IMR-90 (cell line): ENCODE measurements at regions not wholly inside any gene's neighbourhood (a gene's known extent, or its start where the extent isn't known, plus 50 kb on each side); places are given as distances from the start of the nearest gene placed in this dataset. TPM values are rescaled to one million over a fixed set of nuclear protein-coding genes. Genes with fewer than 3 reads are reported as not detected.

ENCODE experiments used
- microRNA-seq, 2 experiments: library from miRNA; stranded (forward) in 1 of 2; unstranded in 1 of 2; fragments of 10-50 nt in 1 of 2; fragments of <30 nt in 1 of 2; gene quantifications in 1 of 2; microRNA quantifications in 1 of 2; one replicate each; pipeline versions ENCODE3 to v1.1.0; 2013 to 2020; ENCODE audit not compliant: insufficient read depth in 1 of 2, insufficient read length in 1 of 2, unreplicated experiment in 1 of 2
- small RNA-seq, 5 experiments: library from RNA; depleted of rRNA; stranded (forward); fragments of <200 nt; gene quantifications; one replicate each; pipeline ENCODE3, GENCODE V24; 2012

Small RNAs in the stretch of these regions (microRNA-seq; reads per million reads assigned to microRNA genes)
- gene EIF4A1P13 (ENCODE audit: insufficient read depth, insufficient read length), result not detected
- not detected for gene RF00272 (ENCODE audit: insufficient read depth, insufficient read length)

Small RNAs in the stretch of these regions (small RNA-seq; reads per million reads assigned to genes)
- gene EIF4A1P13, result 0 reads per million in 5 experiments
- 0 to 0.04 (median 0) reads per million in 5 experiments for gene RF00272
